ENCODE measurements at regions not wholly inside any gene's neighbourhood (a gene's known extent, or its start where the extent isn't known, plus 50 kb on each side); places are given as distances from the start of the nearest gene placed in this dataset.

DNA sequence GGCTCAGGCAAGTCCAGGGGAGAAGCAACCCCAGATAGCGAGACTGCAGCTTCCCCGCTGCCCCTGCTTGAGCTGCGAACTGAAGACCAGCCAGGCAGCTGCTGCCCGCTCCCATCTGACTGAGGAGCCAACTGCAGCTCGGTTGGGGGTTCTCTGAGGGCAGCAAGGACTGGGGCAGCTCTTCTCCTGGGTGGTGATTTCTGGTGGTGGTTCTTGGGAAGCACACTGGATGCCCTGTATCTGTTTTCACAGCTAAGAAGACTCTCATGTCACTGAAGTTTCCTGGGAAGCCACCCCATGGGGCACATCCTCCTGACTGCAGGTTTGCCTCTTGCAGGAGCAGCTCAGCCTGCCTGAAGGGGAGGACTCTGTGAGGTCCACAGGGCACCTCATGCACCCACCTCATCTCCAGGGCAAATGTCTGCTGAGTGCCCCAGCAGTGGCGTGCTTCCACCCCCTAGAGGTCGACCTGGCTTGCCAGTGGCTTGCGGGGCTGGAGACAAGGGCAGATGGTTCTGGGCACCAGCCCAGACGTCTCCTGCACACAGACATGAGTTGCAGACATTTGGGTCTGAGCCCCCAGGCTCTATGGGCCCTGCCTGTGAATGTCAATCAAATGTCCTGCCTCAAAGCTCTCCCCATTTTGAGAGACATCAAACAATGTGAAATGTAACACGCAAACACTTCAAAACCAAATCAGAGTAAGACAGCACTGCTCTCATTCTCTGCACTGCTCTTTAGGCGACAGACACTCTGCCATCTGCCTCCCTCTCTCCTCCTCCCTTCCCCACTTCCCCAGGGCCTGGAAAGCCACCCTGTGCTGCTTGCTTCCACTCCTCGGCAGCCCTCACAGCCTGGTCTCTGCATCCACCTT is 800.9 kb downstream of the BRD1 start:
- DNase-seq (no peak), ATAC-seq (ENCODE audit: low read depth in 2 of 2) (no peak)
- Mint-ChIP-seq H3K4me1 (no peaks in the 10 kb centered on the region), H3K4me3 (no peak overlapping the region), H3K36me3 (no peaks in the 10 kb centered on the region), H3K27me3 (no peaks in the 10 kb centered on the region), H3K27ac (no peak overlapping the region), H3K9me3 (peaks cover 0 to 1% (median 0%) of the 10 kb centered on the region in 7 donors)
- H3K36me3 ChIP-seq (ENCODE audit: control insufficient read depth, insufficient read depth, low read length): no peaks in the 10 kb centered on the region
- no peak overlapping the region for H3K4me3 ChIP-seq (ENCODE audit: low read depth, low read length)
- no peaks in the 10 kb centered on the region for H3K9me3 ChIP-seq (ENCODE audit: control insufficient read depth in 2 of 2, low read length in 2 of 2)
- H3K4me1 ChIP-seq (ENCODE audit: control insufficient read depth, insufficient read depth, low read length, poor library complexity, severe bottlenecking): no peaks in the 10 kb centered on the region
- H3K27me3 ChIP-seq (ENCODE audit: control insufficient read depth, insufficient read depth, low read length): no peaks in the 10 kb centered on the region
- no peak overlapping the region for H3K27ac ChIP-seq (ENCODE audit: insufficient read depth, low read length, poor library complexity, severe bottlenecking)

- no peak overlapping the region for H3K4me3 Mint-ChIP-seq
- H3K4me1 Mint-ChIP-seq: no peaks in the 10 kb centered on the region
- peak in 1 of 2 donors; percentile 15 for ATAC-seq (ENCODE audit: low read depth in 2 of 2)
- H3K9me3 Mint-ChIP-seq: peaks cover 0 to 1% (median 0%) of the 10 kb centered on the region in 7 donors
- H3K36me3 Mint-ChIP-seq: no peaks in the 10 kb centered on the region
- H3K4me1 ChIP-seq (ENCODE audit: control insufficient read depth, insufficient read depth, low read length, poor library complexity, severe bottlenecking): no peaks in the 10 kb centered on the region
- no peaks in the 10 kb centered on the region for H3K27me3 Mint-ChIP-seq
- no peak overlapping the region for H3K27ac ChIP-seq (ENCODE audit: insufficient read depth, low read length, poor library complexity, severe bottlenecking)
- no peak for DNase-seq
- H3K4me3 ChIP-seq (ENCODE audit: low read depth, low read length): no peak overlapping the region
- no peak overlapping the region for H3K27ac Mint-ChIP-seq
- H3K27me3 ChIP-seq (ENCODE audit: control insufficient read depth, insufficient read depth, low read length): no peaks in the 10 kb centered on the region
- no peaks in the 10 kb centered on the region for H3K9me3 ChIP-seq (ENCODE audit: control insufficient read depth in 2 of 2, low read length in 2 of 2)
- no peaks in the 10 kb centered on the region for H3K36me3 ChIP-seq (ENCODE audit: control insufficient read depth, insufficient read depth, low read length)
Measured at GRCh38 chr22:49025791-49026493, 801.7 kb downstream of the BRD1 start.

DNA sequence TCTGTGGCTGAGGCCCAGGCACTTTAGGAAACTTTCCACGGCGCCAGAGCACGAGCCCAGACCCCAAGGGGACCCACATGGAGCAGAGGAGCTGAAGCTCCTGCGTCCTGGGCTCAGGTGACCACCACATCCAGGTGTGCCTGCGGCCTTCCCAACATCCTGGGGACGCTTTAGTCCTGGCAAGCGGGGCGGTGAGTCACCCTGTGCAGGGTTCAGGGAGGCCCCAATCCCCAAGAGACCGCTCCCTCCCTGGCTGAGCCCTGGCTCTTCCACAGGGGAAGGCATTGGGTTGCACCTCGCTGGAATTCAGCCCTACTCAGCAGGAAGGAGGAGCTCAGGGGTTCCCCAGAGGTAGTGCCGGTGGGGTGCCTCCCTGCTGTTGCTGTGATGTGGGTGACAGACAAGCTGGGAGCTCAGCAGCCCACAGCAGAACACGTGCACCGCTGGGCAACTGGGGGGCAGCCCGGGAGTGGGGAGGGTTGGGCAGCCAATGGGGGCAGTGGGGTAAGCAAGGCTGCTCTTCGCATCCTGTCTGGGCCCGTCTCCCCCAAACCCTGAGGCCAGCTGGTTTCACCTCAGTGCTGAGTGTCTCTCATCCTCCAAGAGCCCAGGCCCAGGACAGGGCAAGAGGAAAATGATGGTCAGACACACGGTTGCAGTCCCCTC is 802.8 kb downstream of the BRD1 start:
- H3K4me1 ChIP-seq (ENCODE audit: control insufficient read depth, insufficient read depth, low read length, poor library complexity, severe bottlenecking): no peaks in the 10 kb centered on the region
- Mint-ChIP-seq H3K27ac (no peak overlapping the region), H3K36me3 (no peaks in the 10 kb centered on the region), H3K4me1 (no peaks in the 10 kb centered on the region), H3K4me3 (no peak overlapping the region), H3K9me3 (peaks cover 0 to 1% (median 0%) of the 10 kb centered on the region in 7 donors), H3K27me3 (no peaks in the 10 kb centered on the region)
- no peaks in the 10 kb centered on the region for H3K36me3 ChIP-seq (ENCODE audit: control insufficient read depth, insufficient read depth, low read length)
- H3K4me3 ChIP-seq (ENCODE audit: low read depth, low read length): no peak overlapping the region
- ATAC-seq (ENCODE audit: low read depth in 2 of 2) (no peak), DNase-seq (no peak)
- H3K27ac ChIP-seq (ENCODE audit: insufficient read depth, low read length, poor library complexity, severe bottlenecking): no peak overlapping the region
- no peaks in the 10 kb centered on the region for H3K9me3 ChIP-seq (ENCODE audit: control insufficient read depth in 2 of 2, low read length in 2 of 2)
- H3K27me3 ChIP-seq (ENCODE audit: control insufficient read depth, insufficient read depth, low read length): no peaks in the 10 kb centered on the region

DNA sequence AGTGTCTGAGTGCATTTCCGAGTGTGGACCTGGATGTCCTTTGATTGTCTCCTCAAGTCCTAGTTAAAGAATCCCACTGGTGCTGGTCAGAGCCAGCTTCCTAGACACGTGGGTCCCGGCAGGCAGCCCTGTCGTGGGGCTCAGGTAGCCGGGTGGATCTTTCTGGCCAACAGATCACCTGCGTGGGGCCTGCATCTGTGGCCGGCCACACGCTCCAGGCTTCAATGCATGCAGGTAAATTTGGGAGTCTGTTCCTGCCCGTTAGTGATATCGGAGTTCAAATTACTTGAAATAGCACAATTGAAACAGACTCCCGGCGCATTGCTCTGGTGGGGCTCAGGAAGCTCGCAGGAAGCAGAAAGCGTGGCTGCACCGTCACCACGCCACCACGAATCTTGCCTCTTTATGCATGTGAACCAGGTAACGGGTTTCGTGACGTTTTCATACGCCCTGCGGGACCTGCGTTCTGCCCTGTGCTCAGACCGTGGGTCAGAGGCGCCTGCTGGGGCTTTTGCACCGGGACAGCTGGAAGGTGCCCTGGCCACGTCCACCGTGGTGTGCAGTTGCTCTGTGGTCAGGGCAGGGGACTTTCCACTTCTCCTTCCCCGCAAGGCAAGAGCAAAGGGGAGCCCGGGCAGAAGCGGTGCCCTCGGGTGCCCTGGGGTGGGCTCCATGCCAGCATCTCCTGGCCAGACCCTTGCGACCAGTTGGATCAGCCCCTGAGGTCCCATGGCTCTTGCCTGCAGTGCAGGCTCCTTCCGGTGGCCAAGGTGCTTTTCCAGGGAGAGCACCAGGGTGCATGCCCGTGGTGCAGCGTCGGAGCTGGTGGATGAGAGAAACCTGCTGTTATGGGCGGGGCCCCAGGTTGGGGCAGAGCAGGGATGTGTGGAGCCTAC is 803.5 kb downstream of the BRD1 start:
- H3K9me3 Mint-ChIP-seq: peaks cover 0 to 1% (median 0%) of the 10 kb centered on the region in 7 donors
- Histone ChIP-seq H3K27ac (ENCODE audit: insufficient read depth, low read length, poor library complexity, severe bottlenecking) (no peak overlapping the region), H3K27me3 (ENCODE audit: control insufficient read depth, insufficient read depth, low read length) (no peaks in the 10 kb centered on the region), H3K9me3 (ENCODE audit: control insufficient read depth in 2 of 2, low read length in 2 of 2) (no peaks in the 10 kb centered on the region), H3K4me3 (ENCODE audit: low read depth, low read length) (no peak overlapping the region), H3K4me1 (ENCODE audit: control insufficient read depth, insufficient read depth, low read length, poor library complexity, severe bottlenecking) (no peaks in the 10 kb centered on the region), H3K36me3 (ENCODE audit: control insufficient read depth, insufficient read depth, low read length) (no peaks in the 10 kb centered on the region)
- DNase-seq (no peak), ATAC-seq (ENCODE audit: low read depth in 2 of 2) (no peak)
- H3K27me3 Mint-ChIP-seq: no peaks in the 10 kb centered on the region
- H3K27ac Mint-ChIP-seq: no peak overlapping the region
- H3K36me3 Mint-ChIP-seq: no peaks in the 10 kb centered on the region
- H3K4me3 Mint-ChIP-seq: no peak overlapping the region
- H3K4me1 Mint-ChIP-seq: no peaks in the 10 kb centered on the region

GRCh38 chr22:49023161-49023878 is 804.4 kb downstream of the BRD1 start:
- Histone ChIP-seq H3K4me3 (ENCODE audit: low read depth, low read length) (no peak overlapping the region), H3K4me1 (ENCODE audit: control insufficient read depth, insufficient read depth, low read length, poor library complexity, severe bottlenecking) (no peaks in the 10 kb centered on the region), H3K27me3 (ENCODE audit: control insufficient read depth, insufficient read depth, low read length) (no peaks in the 10 kb centered on the region), H3K36me3 (ENCODE audit: control insufficient read depth, insufficient read depth, low read length) (no peaks in the 10 kb centered on the region), H3K9me3 (ENCODE audit: control insufficient read depth in 2 of 2, low read length in 2 of 2) (no peaks in the 10 kb centered on the region), H3K27ac (ENCODE audit: insufficient read depth, low read length, poor library complexity, severe bottlenecking) (no peak overlapping the region)
- no peaks in the 10 kb centered on the region for H3K36me3 Mint-ChIP-seq
- no peaks in the 10 kb centered on the region for H3K4me1 Mint-ChIP-seq
- no peaks in the 10 kb centered on the region for H3K27me3 Mint-ChIP-seq
- no peak overlapping the region for H3K4me3 Mint-ChIP-seq
- ATAC-seq (ENCODE audit: low read depth in 2 of 2): no peak
- no peak overlapping the region for H3K27ac Mint-ChIP-seq
- no peak for DNase-seq
- H3K9me3 Mint-ChIP-seq: peaks cover 0 to 1% (median 0%) of the 10 kb centered on the region in 7 donors

GRCh38 chr22:49022816-49023160 is 804.9 kb downstream of the BRD1 start:
- Mint-ChIP-seq H3K9me3 (peaks cover 0 to 1% (median 0%) of the 10 kb centered on the region in 7 donors), H3K36me3 (no peaks in the 10 kb centered on the region), H3K27ac (no peak overlapping the region), H3K4me1 (no peaks in the 10 kb centered on the region), H3K4me3 (no peak overlapping the region), H3K27me3 (no peaks in the 10 kb centered on the region)
- H3K36me3 ChIP-seq (ENCODE audit: control insufficient read depth, insufficient read depth, low read length): no peaks in the 10 kb centered on the region
- no peak overlapping the region for H3K4me3 ChIP-seq (ENCODE audit: low read depth, low read length)
- DNase-seq: no peak
- H3K27me3 ChIP-seq (ENCODE audit: control insufficient read depth, insufficient read depth, low read length): no peaks in the 10 kb centered on the region
- no peak overlapping the region for H3K27ac ChIP-seq (ENCODE audit: insufficient read depth, low read length, poor library complexity, severe bottlenecking)
- no peaks in the 10 kb centered on the region for H3K4me1 ChIP-seq (ENCODE audit: control insufficient read depth, insufficient read depth, low read length, poor library complexity, severe bottlenecking)
- no peak for ATAC-seq (ENCODE audit: low read depth in 2 of 2)
- no peaks in the 10 kb centered on the region for H3K9me3 ChIP-seq (ENCODE audit: control insufficient read depth in 2 of 2, low read length in 2 of 2)
